Pancreas (tissue), 10 donors: ENCODE measurements at regions not wholly inside any gene's neighbourhood (a gene's known extent, or its start where the extent isn't known, plus 50 kb on each side); places are given as distances from the start of the nearest gene placed in this dataset.
A peak's percentile ranks its signal among the peaks of the same experiment; 100 is the strongest.
"Not testable (repeated sequence)": the region's sequence is repeated elsewhere in the genome, so short reads cannot be mapped to it uniquely, and the experiment has no call there.

Experiments
- ATAC-seq, 4 donors: fragments of 200-7000 bp; cut with Tn5 transposase; one replicate each; pipeline versions ENCODE4 v1.8.0 to v1.9.1; 2020; ENCODE audit warnings: mild to moderate bottlenecking in 4 of 4, moderate library complexity in 4 of 4
- DNase-seq, 6 donors: peaks; one replicate each; pipeline ENCODE4 v3.0.0-alpha.2; 2020
- FAIRE-seq: peaks from 2 replicates; lab custom pipeline; 2012; peaks lifted over from hg19 to GRCh38; lab: Jason Lieb, UNC
- H3K27ac ChIP-seq, 4 donors: fragments of 200-600 bp; sonication (generic); 1 replicate in 3 of 4; 2 replicates in 1 of 4; pipeline versions ENCODE4 v1.5.0 to v1.8.0; 2020
- H3K27me3 ChIP-seq, 4 donors: fragments of 200-600 bp; one replicate each; pipeline ENCODE4 v1.8.0; 2021
- H3K36me3 ChIP-seq, 3 donors: fragments of 200-600 bp; sonication (generic) in 1 of 3; one replicate each; pipeline versions ENCODE4 v1.5.0 to v1.8.0; 2020 to 2021
- H3K4me1 ChIP-seq, 3 donors: fragments of 200-600 bp; one replicate each; pipeline ENCODE4 v1.8.0; 2021
- H3K4me3 ChIP-seq, 4 donors: fragments of 200-600 bp; sonication (generic) in 2 of 4; one replicate each; pipeline versions ENCODE4 v1.5.0 to v1.8.0; 2020 to 2021
- H3K9me3 ChIP-seq, 4 donors: fragments of 200-600 bp; one replicate each; pipeline ENCODE4 v1.8.0; 2021
- WGBS, 2 donors: extraction: QIAGEN DNeasy Blood & Tissue Kit; methylation state at CpG; one replicate each; pipeline ENCODE4 v1.1.7; 2013; 5-methylcytosine and 5-hydroxymethylcytosine counted together
- intact Hi-C, 3 donors: fragments of 100-400 bp; cut with DNase I; formaldehyde crosslinking; loops; one replicate each; pipeline versions ENCODE4 v1.11.1 to v1.14.2; 2022
- donor health status: healthy with polysubstance abuse.
- donor health status: DM: no; HTN: no; CAD: no; lungs with moderate emphysema.
- donor health status: DM: no; HTN: no; CAD: no.
- donor health status: control.
- donor health status: control.
- donor health status: Bipolar disorder and iron deficiency.
- donor health status: DM: yes; HTN: yes; CAD: no.
- donor health status: DM: no; HTN: no; CAD: no.
- donor health status: DM: no; HTN: no; CAD: no.
- donor health status: DM: yes; HTN: yes; CAD: no.

- H3K4me3 ChIP-seq, H3K9me3 ChIP-seq, H3K27me3 ChIP-seq, H3K36me3 ChIP-seq, DNase-seq, H3K4me1 ChIP-seq, intact Hi-C loops, H3K27ac ChIP-seq, ATAC-seq, FAIRE-seq: not testable (repeated sequence)
- WGBS, 2 donors, result 36 to 49% methylated on average over 6 of the region's 6 CpGs
These were observed 681.6 kb downstream of the PRIM2 start for GRCh38 chr6:57998858-57999619.

- FAIRE-seq, H3K9me3 ChIP-seq, H3K27ac ChIP-seq, intact Hi-C loops, DNase-seq, H3K4me1 ChIP-seq, H3K36me3 ChIP-seq, ATAC-seq, H3K4me3 ChIP-seq, H3K27me3 ChIP-seq: not testable (repeated sequence)
- 45 to 51% methylated on average over 5 of the region's 6 CpGs for WGBS, 2 donors
These were observed 682.8 kb downstream of the PRIM2 start for GRCh38 chr6:58000233-58000632.

DNA sequence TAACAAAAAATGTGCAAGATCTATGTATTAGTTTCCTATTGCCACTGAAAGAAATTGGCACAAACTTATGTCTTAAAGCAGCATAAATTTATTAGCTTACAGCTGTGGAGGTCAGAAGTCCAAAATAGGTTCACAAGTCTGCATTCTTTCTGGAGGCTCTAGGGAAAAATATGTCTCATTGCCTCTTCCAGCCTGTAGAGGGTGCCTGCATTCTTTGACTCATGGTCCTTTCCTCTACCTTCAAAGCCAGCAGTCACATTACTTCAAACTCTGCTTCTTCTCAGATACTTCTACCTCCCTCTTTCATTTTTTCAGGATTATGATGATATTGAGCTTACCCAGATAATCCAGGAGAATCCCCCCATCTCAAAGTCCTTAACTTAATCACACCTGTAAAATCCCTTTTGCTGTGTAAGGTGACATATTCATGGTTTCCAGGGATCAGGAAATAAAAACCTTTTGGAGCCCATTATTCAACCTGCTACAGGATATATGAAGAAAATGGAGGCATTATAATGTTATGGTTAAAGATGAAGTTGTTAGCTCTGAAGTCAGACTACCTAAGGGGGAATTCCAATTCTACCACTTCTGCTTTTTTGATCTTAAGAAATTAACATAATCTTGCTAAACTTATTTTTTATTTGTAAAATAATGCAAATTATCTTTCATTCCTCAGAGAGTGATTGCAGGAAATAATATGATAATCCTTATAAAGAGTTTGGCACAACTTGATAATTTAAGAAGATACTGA, 686.2 kb downstream of the PRIM2 start:
- H3K9me3 ChIP-seq, result not testable (repeated sequence)

DNA sequence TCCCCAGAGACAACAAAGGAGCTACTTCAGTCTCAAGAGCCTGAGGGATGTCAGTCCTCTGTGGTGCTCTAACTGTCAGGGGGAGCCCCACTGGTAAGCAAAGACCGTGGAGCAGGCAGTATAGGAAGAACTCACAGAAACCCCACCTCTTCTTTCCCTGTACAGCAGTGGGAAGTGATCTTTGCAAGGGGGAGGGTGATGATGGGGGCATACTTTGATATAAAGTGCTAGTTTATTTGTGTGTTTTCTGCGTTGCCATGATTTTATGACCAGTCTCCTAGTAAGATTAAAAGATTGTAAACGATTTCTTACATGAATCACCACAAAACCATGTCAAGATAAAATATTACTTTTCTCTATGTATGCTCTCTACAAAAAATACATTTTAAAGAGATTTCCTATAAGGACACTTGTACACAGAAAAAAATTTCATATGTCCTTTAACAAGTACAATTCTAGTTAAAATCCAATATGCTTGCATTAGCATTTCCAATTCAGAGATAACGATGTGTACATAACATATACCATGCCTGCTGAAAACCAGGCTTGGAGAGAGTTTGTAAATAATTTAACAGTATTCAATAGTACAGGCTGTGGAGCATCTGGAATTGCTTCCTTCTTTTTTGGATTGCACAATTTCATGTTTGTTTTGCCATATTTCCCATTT, 690.0 kb downstream of the PRIM2 start:
- not testable (repeated sequence) for FAIRE-seq
- peak in 1 of 4 donors; percentile 44 for ATAC-seq

More for the DNA sequence above, 686.2 kb downstream of the PRIM2 start:
- H3K36me3 ChIP-seq, intact Hi-C loops, H3K4me3 ChIP-seq, H3K27me3 ChIP-seq, ATAC-seq, H3K4me1 ChIP-seq, H3K27ac ChIP-seq, DNase-seq: not testable (repeated sequence)
- peak; percentile 34 for FAIRE-seq

GRCh38 chr6:58008001-58008335, 690.5 kb downstream of the PRIM2 start:
- not testable (repeated sequence) for ATAC-seq, H3K27ac ChIP-seq, H3K36me3 ChIP-seq

More for the DNA sequence above, 690.0 kb downstream of the PRIM2 start:
- H3K4me3 ChIP-seq, DNase-seq, intact Hi-C loops, H3K27ac ChIP-seq, H3K9me3 ChIP-seq, H3K27me3 ChIP-seq, H3K4me1 ChIP-seq, H3K36me3 ChIP-seq: not testable (repeated sequence)
- 38 to 42% methylated on average over 4 of the region's 4 CpGs for WGBS, 2 donors

GRCh38 chr6:58011954-58012600, 694.6 kb downstream of the PRIM2 start:
- H3K4me3 ChIP-seq, H3K27me3 ChIP-seq, H3K27ac ChIP-seq, intact Hi-C loops, H3K9me3 ChIP-seq, FAIRE-seq, DNase-seq, H3K4me1 ChIP-seq, H3K36me3 ChIP-seq: not testable (repeated sequence)
- 46 to 52% methylated on average over 7 of the region's 8 CpGs for WGBS, 2 donors
- peak in 1 of 4 donors; percentile 28 for ATAC-seq

More at GRCh38 chr6:58008001-58008335, 690.5 kb downstream of the PRIM2 start:
- H3K9me3 ChIP-seq, H3K4me3 ChIP-seq, H3K27me3 ChIP-seq, H3K4me1 ChIP-seq, intact Hi-C loops, FAIRE-seq, DNase-seq: not testable (repeated sequence)

DNA sequence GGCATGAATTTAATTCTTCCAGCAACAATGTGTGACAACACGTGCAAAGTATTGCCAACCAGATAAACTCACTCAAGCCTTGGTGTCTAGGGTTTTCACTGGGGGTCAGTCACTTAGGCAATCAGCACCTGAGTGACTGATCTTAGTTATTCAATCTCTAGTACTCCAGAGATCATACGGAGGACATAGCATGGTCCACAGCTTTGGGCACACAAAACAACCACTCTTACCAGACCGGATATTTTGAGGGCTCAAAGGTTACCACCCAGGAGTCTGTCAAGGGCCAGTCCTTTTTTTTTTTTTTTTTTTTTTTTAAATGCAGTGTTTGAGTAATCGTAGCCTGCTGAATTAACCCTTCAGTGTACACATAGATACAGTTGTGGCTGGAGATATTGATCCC, 699.2 kb downstream of the PRIM2 start:
- H3K27me3 ChIP-seq, DNase-seq, H3K9me3 ChIP-seq, H3K4me3 ChIP-seq, ATAC-seq, H3K4me1 ChIP-seq, FAIRE-seq, H3K36me3 ChIP-seq, H3K27ac ChIP-seq, intact Hi-C loops: not testable (repeated sequence)
- 25 to 38% methylated on average over 4 of the region's 4 CpGs for WGBS, 2 donors

DNA sequence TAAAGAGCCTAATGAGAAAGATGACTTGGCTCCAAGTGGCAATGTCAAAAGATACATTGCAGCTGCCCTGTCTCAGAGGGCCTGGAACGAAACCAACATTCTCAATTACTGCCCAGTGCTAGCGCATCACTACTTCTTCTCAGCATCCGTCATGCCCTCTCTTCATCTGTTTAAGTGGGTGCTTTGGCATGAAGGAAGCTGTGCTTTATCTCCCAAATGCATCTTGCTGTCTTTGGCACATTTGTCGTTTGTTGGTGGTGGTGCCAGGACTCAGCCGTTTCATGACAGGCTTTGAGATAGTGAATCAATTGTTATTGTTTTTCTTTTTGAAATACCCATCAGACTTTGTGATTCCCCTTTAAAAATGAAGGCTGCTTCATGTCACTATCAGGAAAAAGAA, 710.8 kb downstream of the PRIM2 start:
- H3K27me3 ChIP-seq, H3K9me3 ChIP-seq, intact Hi-C loops, DNase-seq, H3K27ac ChIP-seq, H3K36me3 ChIP-seq, ATAC-seq, H3K4me3 ChIP-seq, FAIRE-seq, H3K4me1 ChIP-seq: not testable (repeated sequence)
- 55 to 71% methylated on average over 5 of the region's 5 CpGs for WGBS, 2 donors

GRCh38 chr6:58038213-58038612, 720.8 kb downstream of the PRIM2 start:
- H3K36me3 ChIP-seq, FAIRE-seq, ATAC-seq, H3K27ac ChIP-seq, intact Hi-C loops, H3K9me3 ChIP-seq, H3K4me1 ChIP-seq, H3K4me3 ChIP-seq, DNase-seq, H3K27me3 ChIP-seq: not testable (repeated sequence)
- WGBS, 2 donors, result 72 to 79% methylated on average over 11 of the region's 11 CpGs

- 55% methylated on average over 1 of the region's 1 CpG; no CpG with 5 or more reads in 1 of the 2 donors for WGBS, 2 donors
- H3K27ac ChIP-seq, H3K9me3 ChIP-seq, ATAC-seq, FAIRE-seq, H3K27me3 ChIP-seq, H3K4me3 ChIP-seq, H3K4me1 ChIP-seq, DNase-seq, intact Hi-C loops, H3K36me3 ChIP-seq: not testable (repeated sequence)
These were observed 729.2 kb downstream of the PRIM2 start for GRCh38 chr6:58046584-58046983.

- H3K4me3 ChIP-seq, ATAC-seq, intact Hi-C loops, H3K9me3 ChIP-seq, H3K36me3 ChIP-seq, H3K27ac ChIP-seq, H3K4me1 ChIP-seq, H3K27me3 ChIP-seq, DNase-seq, FAIRE-seq: not testable (repeated sequence)
- 29 to 48% methylated on average over 3 of the region's 3 CpGs for WGBS, 2 donors
These were observed 730.0 kb downstream of the PRIM2 start for GRCh38 chr6:58047389-58047788.
